SK-N-SH (cell line): ENCODE measurements at regions not wholly inside any gene's neighbourhood (a gene's known extent, or its start where the extent isn't known, plus 50 kb on each side); places are given as distances from the start of the nearest gene placed in this dataset.

Experiments
- CTCF ChIA-PET: fragments of 300-600, 350-600 bp; formaldehyde crosslinking; extraction: SDS; loops from one replicate; lab custom pipeline; 2021; lab: Yijun Ruan, JAX
- POLR2A ChIA-PET: fragments of 350-600 bp; sonication (Branson Sonifier 250); formaldehyde crosslinking; extraction: SDS; loops from one replicate; lab custom pipeline; 2020; ENCODE audit warnings: antibody characterized with exemption, inconsistent platforms; lab: Yijun Ruan, JAX
- DNase-seq: peaks from one replicate; pipeline ENCODE4 v3.0.0; 2012
- H2AFZ ChIP-seq: fragments of 200-600 bp; sonication (generic); 2 replicates; pipeline ENCODE4 v1.8.1; 2016; ENCODE audit warnings: antibody characterized with exemption, mild to moderate bottlenecking, low read depth
- H3F3A ChIP-seq: fragments of 200-600 bp; sonication (generic); replicated peaks from 2 replicates; pipeline ENCODE3; 2016; ENCODE audit warnings: antibody characterized with exemption, mild to moderate bottlenecking; ENCODE audit not compliant: insufficient read depth
- H3K27ac ChIP-seq, 2 experiments: fragments of 200-500 bp in 1 of 2; fragments of 200-600 bp in 1 of 2; sonication (Bioruptor generic) in 1 of 2; sonication (generic), shearing (Covaris generic) in 1 of 2; 2 replicates each; pipeline versions ENCODE4 v1.5.1 to v1.6.1; 2014 to 2016; ENCODE audit warnings: low read depth in 2 of 2, inconsistent platforms in 1 of 2, low read length in 1 of 2, mild to moderate bottlenecking in 1 of 2, mixed read lengths in 1 of 2
- H3K27me3 ChIP-seq: fragments of 200-600 bp; sonication (generic), shearing (Covaris generic); 2 replicates; pipeline ENCODE4 v1.6.1; 2016; ENCODE audit warnings: mixed run types; ENCODE audit not compliant: insufficient read depth
- H3K36me3 ChIP-seq, 2 experiments: fragments of 200-500 bp in 1 of 2; fragments of 200-600 bp in 1 of 2; sonication (Bioruptor generic) in 1 of 2; sonication (generic) in 1 of 2; replicated peaks in 1 of 2; 2 replicates each; pipeline versions ENCODE3 to v1.5.1; 2014 to 2016; ENCODE audit warnings: low read length in 1 of 2, mild to moderate bottlenecking in 1 of 2; ENCODE audit not compliant: insufficient read depth in 2 of 2, control insufficient read depth in 1 of 2
- H3K4me1 ChIP-seq, 2 experiments: fragments of 200-500 bp in 1 of 2; fragments of 200-600 bp in 1 of 2; sonication (Bioruptor generic) in 1 of 2; sonication (generic), shearing (Covaris generic) in 1 of 2; 2 replicates each; pipeline versions ENCODE4 v1.5.1 to v1.6.1; 2014 to 2016; ENCODE audit warnings: low read depth in 1 of 2, low read length in 1 of 2, mixed run types in 1 of 2; ENCODE audit not compliant: insufficient read depth in 2 of 2, control insufficient read depth in 1 of 2
- H3K4me2 ChIP-seq: fragments of 200-600 bp; sonication (generic), shearing (Covaris generic); 2 replicates; pipeline ENCODE4 v1.6.1; 2017; ENCODE audit warnings: mixed run types
- H3K4me3 ChIP-seq, 2 experiments: fragments of 200-500 bp in 1 of 2; fragments of 200-600 bp in 1 of 2; sonication (Bioruptor generic) in 1 of 2; sonication (generic), shearing (Covaris generic) in 1 of 2; 2 replicates each; pipeline versions ENCODE4 v1.5.1 to v1.8.1; 2014 to 2016; ENCODE audit warnings: low read depth in 2 of 2, inconsistent platforms in 1 of 2, low read length in 1 of 2, mild to moderate bottlenecking in 1 of 2, mixed read lengths in 1 of 2, moderate library complexity in 1 of 2
- H3K79me2 ChIP-seq: fragments of 200-600 bp; sonication (generic); 2 replicates; pipeline ENCODE4 v1.8.1; 2017; ENCODE audit warnings: mild to moderate bottlenecking; ENCODE audit not compliant: insufficient read depth
- H3K9ac ChIP-seq: fragments of 200-600 bp; sonication (generic); 2 replicates; pipeline ENCODE4 v1.6.1; 2017; ENCODE audit warnings: mixed run types
- H3K9me2 ChIP-seq: fragments of 200-600 bp; sonication (generic); 2 replicates; pipeline ENCODE4 v1.6.1; 2017; ENCODE audit warnings: mixed run types
- H3K9me3 ChIP-seq: fragments of 200-600 bp; sonication (generic); 2 replicates; pipeline ENCODE4 v1.6.1; 2017; ENCODE audit warnings: mixed run types, mild to moderate bottlenecking, moderate library complexity
- H4K20me1 ChIP-seq: fragments of 200-600 bp; sonication (generic); 2 replicates; pipeline ENCODE4 v1.6.1; 2017; ENCODE audit warnings: mild to moderate bottlenecking, mixed run types; ENCODE audit not compliant: insufficient read depth
- CHD2 ChIP-seq: fragments of 150-350 bp; IDR thresholded peaks from 2 replicates; pipeline ENCODE4 v1.6.1; 2018; ENCODE audit warnings: low read length; ENCODE audit not compliant: partially characterized antibody
- EZH2phosphoT487 ChIP-seq: fragments of 200-600 bp; sonication (generic); IDR thresholded peaks from 2 replicates; pipeline ENCODE4 v1.6.1; 2017; ENCODE audit warnings: low read depth, mixed run types, mild to moderate bottlenecking, antibody characterized with exemption, moderate library complexity, borderline replicate concordance
- IRF3 ChIP-seq: fragments of 150-350 bp; IDR thresholded peaks from 2 replicates; pipeline ENCODE4 v1.6.1; 2016; ENCODE audit warnings: mild to moderate bottlenecking, low read depth, low read length
- JUND ChIP-seq: IDR thresholded peaks from 2 replicates; pipeline ENCODE4 v1.4.0; 2012
- MEF2A ChIP-seq: IDR thresholded peaks from 2 replicates; pipeline ENCODE4 v1.4.0; 2012; ENCODE audit warnings: low read depth, borderline replicate concordance
- MXI1 ChIP-seq: IDR thresholded peaks from 2 replicates; pipeline ENCODE4 v1.6.1; 2012; ENCODE audit warnings: mild to moderate bottlenecking, low read depth, low read length, improper control_type of control experiment
- RCOR1 ChIP-seq: fragments of 150-350 bp; IDR thresholded peaks from 2 replicates; pipeline ENCODE4 v1.6.1; 2017; ENCODE audit warnings: antibody characterized with exemption, low read length
- REST ChIP-seq: IDR thresholded peaks from 2 replicates; pipeline ENCODE4 v1.6.1; 2012; ENCODE audit warnings: mild to moderate bottlenecking, low read depth, low read length, moderate library complexity
- SIN3A ChIP-seq: IDR thresholded peaks from 2 replicates; pipeline ENCODE4 v1.6.1; 2012; ENCODE audit warnings: low read depth, mild to moderate bottlenecking, low read length, moderate library complexity, borderline replicate concordance
- TCF12 ChIP-seq: IDR thresholded peaks from 2 replicates; pipeline ENCODE4 v1.4.0; 2012
- USF1 ChIP-seq: IDR thresholded peaks from 2 replicates; pipeline ENCODE4 v1.4.0; 2012; ENCODE audit warnings: low read depth, borderline replicate concordance
- USF2 ChIP-seq: fragments of 150-350 bp; IDR thresholded peaks from 2 replicates; pipeline ENCODE4 v1.6.1; 2017; ENCODE audit warnings: antibody characterized with exemption, low read length, low read depth, borderline replicate concordance
- WGBS: methylation state at CpG from one replicate; pipeline ENCODE4 v1.1.6; 2017; ENCODE audit warnings: low lambda C conversion rate; 5-methylcytosine and 5-hydroxymethylcytosine counted together
- TF ChIP-seq, protein P1 (sequence below): IDR thresholded peaks from 2 replicates; pipeline ENCODE4 v1.4.0; 2012; ENCODE audit warnings: low read depth, borderline replicate concordance

DNA sequence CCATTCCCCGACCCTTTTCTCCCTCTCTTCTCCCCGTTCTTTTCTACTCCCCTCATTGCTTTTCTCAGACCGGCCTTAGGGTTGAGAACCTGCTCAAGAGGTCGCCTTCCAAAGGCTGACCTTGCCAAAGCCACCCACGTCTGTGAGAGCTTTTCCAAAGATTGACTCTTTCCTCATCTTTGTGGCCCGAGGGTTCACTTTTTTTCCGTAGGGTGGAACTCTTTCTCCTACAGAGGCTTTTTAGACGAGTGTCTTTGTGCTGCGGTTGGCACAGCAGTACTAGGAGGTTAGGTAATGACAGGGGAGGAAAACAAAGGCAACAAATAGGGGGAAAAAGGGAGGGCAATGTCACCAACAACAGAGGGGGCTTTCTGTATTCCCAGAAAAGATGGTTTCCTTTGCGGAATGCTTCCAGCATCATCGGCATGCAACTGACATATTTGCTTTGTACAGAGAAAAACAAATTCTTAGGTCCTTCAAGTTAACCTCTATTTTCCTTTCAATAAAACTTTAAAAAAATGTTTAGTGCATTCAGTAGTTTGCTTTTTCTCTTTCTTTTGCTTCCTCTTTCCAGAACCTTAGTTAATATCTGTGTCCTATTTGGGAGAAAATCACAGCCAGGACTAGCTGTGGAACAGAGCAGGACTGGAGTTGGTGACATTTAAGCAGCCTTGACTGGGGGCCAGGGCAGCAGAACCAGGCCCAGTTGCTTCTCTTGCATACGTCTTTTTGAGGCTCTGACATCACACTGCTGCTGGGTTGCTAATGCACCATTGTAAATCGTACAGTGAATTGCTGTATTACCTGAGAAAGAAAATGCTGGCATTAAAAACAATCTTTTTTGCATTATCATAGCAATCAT, 188.1 kb upstream of the FANCL start:
- H3K4me3 ChIP-seq, result no peak overlapping the region; a peak in 1 of 4 replicates
- ChIA-PET CTCF (interaction anchor here (0.9 kb wide), 2 partner anchors 18 to 29 kb away, joined by 3 to 4 read pairs; no protein-coding TSS in a partner anchor), POLR2A (no interaction called here)
- H3K36me3 ChIP-seq, result no peaks in the 10 kb centered on the region
- no peaks in the 10 kb centered on the region for H3F3A ChIP-seq
- H4K20me1 ChIP-seq, result no peaks in the 10 kb centered on the region
- no peak overlapping the region for H3K4me2 ChIP-seq
- H3K27ac ChIP-seq, result peak overlapping the region in 1 of 2 experiments; percentile 34; a peak in 1 of 4 replicates
- 64% methylated on average over 13 of the region's 13 CpGs for WGBS
- no peaks in the 10 kb centered on the region for H3K79me2 ChIP-seq
- no peak overlapping the region for H2AFZ ChIP-seq
- H3K9me3 ChIP-seq, result no peaks in the 10 kb centered on the region
- H3K9me2 ChIP-seq, result no peaks in the 10 kb centered on the region
- no peak overlapping the region for H3K9ac ChIP-seq
- TF ChIP-seq USF1 (no peak), MXI1 (no peak), MEF2A (no peak), REST (no peak), SIN3A (no peak), RCOR1 (no peak)
- no peak for DNase-seq
- peaks cover 5% of the 10 kb centered on the region; the same call in 1 of the 2 replicates for H3K27me3 ChIP-seq
- no peaks in the 10 kb centered on the region; a peak in 2 of 4 replicates for H3K4me1 ChIP-seq

DNA sequence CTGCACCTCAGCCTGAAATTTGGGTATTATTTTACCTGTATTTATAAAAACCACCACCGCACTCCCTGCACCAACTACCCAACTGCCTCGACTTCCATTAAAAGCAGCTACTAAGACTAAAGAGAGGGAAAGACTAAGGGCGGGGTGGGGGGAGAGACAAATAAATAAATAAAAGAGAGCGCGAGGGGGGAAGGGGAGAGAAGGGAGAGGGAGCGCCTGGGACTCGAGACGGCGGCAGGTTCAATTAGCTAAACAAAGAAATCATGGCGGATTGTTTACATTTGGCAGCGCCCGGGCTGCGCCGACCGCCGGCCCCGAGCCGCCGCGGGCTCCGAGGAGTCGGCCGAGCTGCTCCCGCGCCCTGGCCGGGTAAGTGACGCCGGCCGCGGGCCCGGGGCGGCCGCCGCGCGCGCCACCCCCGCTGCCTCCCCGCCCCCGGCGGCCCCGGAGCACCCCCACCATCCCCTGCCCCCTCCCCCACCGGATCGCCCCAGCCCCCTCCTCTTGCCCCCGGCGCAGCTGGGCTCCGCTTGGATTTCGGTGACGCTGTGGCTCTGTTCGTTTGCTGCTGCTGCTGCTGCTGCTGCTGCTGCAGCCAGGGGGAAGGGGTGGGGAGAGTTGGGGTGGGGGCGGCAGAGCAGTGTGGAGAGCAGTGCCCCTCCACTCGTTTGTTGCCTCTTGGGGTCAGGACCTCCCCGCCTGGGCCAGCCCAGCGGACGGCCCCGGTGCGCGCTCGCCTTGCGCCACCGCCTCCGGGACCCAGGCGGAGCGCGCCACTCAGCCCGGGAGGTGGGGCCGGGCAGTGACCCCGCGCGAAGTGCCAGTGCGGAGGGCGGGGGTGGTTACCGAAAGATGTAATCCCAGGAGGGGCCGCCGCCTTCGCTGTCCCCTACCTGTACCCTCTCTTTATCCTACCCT, 187.2 kb upstream of the FANCL start:
- H2AFZ ChIP-seq, result 0 out of 2 replicates have a peak overlapping the region, but pooled peaks have one; percentile 82
- peak overlapping the region in 1 of 2 experiments; percentile 51; a peak in 2 of 4 replicates for H3K27ac ChIP-seq
- no peaks in the 10 kb centered on the region for H3K79me2 ChIP-seq
- CTCF ChIA-PET, result interaction anchor here (0.9 to 1.7 kb wide), 2 partner anchors 30 to 297 kb away, joined by 3 to 5 read pairs; no protein-coding TSS in a partner anchor
- 10% methylated on average over 17 of the region's 76 CpGs for WGBS
- peak; percentile 91 for DNase-seq
- H3K4me2 ChIP-seq, result peak overlapping the region; percentile 83
- peaks cover 5% of the 10 kb centered on the region; the same call in 1 of the 2 replicates for H3K27me3 ChIP-seq
- H3K9me3 ChIP-seq, result no peaks in the 10 kb centered on the region
- H3F3A ChIP-seq, result no peaks in the 10 kb centered on the region
- H3K36me3 ChIP-seq, result no peaks in the 10 kb centered on the region
- peak overlapping the region; percentile 51 to 55 for H3K4me3 ChIP-seq
- no peaks in the 10 kb centered on the region; a peak in 2 of 4 replicates for H3K4me1 ChIP-seq
- no peaks in the 10 kb centered on the region for H4K20me1 ChIP-seq
- no peaks in the 10 kb centered on the region for H3K9me2 ChIP-seq
- POLR2A ChIA-PET, result interaction anchor here (1.3 to 1.6 kb wide), 2 partner anchors 9 to 187 kb away, joined by 5 to 7 read pairs; partner anchors contain the start of gene FANCL
- H3K9ac ChIP-seq, result no peak overlapping the region
- no peak for TF ChIP-seq EZH2phosphoT487
- no peak for TF ChIP-seq MXI1
- TF ChIP-seq IRF3, result no peak
- no peak for TF ChIP-seq MEF2A
- TF ChIP-seq, protein P1, sequence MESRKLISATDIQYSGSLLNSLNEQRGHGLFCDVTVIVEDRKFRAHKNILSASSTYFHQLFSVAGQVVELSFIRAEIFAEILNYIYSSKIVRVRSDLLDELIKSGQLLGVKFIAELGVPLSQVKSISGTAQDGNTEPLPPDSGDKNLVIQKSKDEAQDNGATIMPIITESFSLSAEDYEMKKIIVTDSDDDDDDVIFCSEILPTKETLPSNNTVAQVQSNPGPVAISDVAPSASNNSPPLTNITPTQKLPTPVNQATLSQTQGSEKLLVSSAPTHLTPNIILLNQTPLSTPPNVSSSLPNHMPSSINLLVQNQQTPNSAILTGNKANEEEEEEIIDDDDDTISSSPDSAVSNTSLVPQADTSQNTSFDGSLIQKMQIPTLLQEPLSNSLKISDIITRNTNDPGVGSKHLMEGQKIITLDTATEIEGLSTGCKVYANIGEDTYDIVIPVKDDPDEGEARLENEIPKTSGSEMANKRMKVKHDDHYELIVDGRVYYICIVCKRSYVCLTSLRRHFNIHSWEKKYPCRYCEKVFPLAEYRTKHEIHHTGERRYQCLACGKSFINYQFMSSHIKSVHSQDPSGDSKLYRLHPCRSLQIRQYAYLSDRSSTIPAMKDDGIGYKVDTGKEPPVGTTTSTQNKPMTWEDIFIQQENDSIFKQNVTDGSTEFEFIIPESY, result no peak
- TF ChIP-seq TCF12, result no peak
- TF ChIP-seq JUND, result no peak
- TF ChIP-seq USF2, result no peak
- TF ChIP-seq CHD2, result no peak
